NCI-H1694 treated with DMSO at 0.1 percent for 48 hours (cell line): ENCODE measurements at regions not wholly inside any gene's neighbourhood (a gene's known extent, or its start where the extent isn't known, plus 50 kb on each side); places are given as distances from the start of the nearest gene placed in this dataset.

Source experiments
- DNase-seq: peaks from one replicate; lab custom pipeline; 2025; lab: John Stamatoyannopoulos, UW

DNA sequence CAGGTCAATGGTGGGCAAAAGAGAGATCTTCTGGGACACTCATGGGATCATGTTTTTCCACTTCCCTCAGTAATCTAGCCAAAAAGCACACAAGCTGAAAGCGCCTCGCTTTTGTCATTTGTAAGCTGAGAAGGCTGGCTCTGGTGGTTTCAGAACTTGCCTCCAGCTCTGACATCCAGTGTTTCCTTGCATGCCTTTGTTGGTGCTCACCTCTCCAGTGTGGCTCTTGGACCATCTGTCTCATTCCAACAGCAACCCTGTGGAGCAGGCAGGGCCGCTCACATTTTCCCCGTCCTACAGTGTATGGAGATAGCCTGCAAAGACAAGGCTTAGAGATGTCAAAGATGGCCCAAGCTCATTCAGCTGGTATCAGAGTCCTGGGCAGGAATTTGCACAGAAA lies 160.8 kb upstream of the KLF4 start:
- no peak for DNase-seq

DNA sequence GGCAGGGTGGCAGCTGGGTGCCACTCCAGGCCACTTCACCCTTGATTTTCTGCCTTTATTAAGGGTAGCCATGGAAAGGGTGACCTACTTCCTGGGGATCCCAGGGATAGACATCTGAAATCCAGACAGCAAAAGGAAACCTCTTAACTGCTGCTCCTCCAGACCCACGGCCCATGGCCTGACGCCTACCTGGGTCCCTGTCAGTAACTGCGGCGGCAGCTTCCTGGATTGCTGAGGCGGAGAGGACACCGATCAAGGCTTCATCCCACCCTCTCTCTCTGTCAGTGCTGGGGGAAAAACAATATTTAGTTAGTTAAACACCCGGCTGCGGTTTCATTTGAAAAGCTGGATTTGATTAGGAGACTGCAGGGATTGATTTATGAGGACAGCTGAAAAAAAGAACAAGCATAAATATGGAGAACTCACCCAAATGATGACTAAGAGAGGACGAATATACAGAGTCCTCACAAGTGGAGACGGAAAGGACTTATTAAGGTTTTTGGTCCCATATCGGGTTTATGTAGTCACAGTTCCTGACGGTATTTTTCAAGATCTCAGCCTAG lies 158.7 kb upstream of the KLF4 start:
- no peak for DNase-seq

DNA sequence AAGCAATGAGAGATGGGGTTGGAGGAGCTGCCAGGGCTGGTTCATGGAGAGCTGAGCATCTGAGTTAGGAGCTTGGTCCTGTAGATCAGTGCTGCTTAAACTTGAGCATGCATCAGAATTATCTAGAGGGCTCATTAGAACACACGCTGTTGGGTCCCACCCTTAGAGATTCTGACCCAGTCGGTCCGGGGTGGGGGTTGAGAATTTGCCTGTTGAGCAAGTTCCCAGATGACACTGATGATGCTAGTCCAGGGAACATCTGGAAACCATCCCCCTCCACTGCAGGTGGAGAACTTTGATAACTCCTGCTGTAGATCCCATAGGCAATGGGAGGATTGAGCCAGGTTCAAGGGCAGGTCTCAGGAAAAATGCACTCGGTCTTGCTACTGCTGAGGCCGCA lies 158.0 kb upstream of the KLF4 start:
- no peak for DNase-seq

DNA sequence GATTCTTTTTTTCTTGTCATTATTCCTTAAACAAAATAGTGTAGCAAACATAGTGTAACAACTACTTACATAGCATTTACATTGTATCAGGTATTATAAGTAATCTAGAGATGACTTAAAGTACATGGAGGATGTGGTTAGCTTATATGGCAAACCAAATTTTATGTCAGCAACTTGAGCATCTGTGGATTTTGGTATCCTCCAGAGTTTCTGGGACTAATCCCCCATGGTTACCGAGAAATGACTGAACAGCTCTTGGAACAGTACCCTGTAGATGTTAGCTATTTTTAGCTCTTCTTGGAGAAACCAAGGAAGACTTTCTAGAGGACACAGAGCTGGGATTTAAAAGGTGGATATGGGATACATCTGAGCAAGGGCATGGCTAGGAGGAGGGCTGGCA lies 157.6 kb upstream of the KLF4 start:
- no peak for DNase-seq

DNA sequence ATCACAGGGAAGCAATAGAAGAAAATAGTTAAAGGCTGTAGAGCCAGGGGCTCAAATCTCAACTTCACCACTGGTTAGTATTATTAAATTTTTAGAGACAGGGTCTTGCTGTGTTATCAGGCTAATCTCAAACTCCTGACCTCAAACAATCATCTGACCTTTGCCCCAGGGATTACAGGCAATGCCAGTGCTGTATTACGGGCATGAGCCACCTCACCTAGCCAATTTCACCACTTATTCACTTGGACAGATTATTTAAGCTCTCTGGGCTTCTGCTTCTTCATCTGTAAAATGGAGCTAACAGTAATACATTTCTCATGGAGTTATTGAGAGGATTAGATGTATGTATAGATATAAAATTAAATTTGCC lies 155.9 kb upstream of the KLF4 start:
- DNase-seq, result no peak

DNA sequence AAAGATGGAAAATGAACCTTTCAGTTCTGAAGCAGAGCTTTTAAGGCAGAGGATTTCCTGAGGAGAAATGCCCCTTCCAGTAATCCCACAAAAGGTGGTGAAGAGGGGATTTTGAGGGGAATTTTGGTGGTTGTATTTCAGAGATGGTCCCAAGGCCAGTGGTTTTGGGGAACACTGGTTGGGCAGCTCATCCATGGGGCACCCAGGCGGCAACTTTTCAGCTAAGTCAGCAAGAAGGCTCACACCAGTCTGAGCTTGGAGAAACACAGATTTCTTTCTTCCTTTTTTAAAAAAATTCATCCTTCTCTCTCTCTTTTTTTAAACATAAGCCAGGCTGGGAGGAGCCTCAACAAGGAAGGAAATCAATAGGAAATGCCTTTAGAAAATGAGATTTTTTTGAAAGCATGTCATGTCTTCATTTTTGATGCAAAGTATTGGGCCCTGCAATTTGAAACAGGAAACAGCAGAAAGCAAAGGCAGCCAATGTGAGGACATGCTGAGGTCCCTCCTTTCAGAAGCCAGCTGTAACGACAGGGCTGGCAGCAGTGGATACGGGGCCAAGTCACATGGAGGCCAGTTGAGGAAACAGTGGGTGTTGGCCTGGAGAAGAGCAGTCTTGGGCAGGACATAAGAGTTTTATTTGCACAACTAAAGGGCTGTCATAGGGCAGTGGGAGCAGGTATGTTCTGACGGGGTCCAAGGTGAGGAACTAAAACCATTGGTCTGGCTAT lies 155.3 kb upstream of the KLF4 start:
- DNase-seq, result no peak

DNA sequence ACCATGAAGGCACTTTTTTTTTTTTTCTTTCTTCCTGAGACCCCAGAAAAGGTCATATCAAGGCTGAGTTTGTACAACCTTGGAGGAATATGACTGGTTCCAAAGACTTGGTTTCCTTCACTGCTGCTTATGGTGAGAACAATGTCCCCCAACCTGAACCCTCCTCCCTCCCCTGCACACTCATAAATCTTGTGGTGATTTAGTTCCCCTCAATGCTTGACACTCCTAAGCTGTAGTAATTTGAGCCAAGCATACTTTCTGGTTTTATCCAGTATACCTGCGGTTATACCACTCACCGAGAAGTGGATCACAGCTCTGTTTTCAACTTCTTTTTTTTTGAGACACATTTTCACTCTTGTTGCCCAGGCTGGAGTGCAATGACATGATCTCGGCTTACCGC lies 149.9 kb upstream of the KLF4 start:
- DNase-seq, result no peak

DNA sequence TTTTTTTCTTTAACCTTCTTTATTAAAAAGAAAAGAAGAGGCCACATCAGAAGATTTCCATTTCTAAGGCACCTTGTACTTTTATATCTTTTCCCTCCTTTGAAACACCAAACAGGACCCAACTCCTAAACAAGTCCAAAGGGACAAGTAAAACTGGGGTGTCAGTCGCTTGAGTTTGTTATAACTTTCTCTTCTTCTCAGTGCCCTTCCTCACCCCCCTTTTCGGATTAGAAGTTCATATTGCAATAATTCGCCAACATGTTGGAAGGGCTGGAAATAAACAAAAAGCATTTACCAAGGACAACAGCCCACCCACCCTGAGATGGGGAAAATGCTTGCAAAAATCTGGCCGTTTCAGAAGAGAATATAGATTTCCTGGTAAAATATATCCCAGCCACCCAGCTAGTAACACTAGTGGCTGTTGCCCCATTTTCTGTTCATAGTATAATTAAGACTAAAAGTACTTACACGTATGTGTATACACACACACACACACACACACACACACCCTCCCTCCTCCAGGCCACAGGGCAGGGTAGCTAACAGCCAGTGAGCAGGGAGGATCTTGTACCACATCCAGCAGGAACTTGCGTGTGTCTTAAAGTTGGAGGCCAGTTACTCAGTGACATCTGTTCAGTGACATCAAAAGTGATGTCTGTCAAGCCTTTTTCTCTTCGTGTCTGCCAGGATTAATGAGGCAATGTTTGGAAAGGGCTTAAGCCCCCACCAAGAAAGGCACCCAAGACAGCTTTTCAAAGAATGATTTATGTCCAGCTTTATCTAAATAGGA lies 149.1 kb upstream of the KLF4 start:
- no peak for DNase-seq

DNA sequence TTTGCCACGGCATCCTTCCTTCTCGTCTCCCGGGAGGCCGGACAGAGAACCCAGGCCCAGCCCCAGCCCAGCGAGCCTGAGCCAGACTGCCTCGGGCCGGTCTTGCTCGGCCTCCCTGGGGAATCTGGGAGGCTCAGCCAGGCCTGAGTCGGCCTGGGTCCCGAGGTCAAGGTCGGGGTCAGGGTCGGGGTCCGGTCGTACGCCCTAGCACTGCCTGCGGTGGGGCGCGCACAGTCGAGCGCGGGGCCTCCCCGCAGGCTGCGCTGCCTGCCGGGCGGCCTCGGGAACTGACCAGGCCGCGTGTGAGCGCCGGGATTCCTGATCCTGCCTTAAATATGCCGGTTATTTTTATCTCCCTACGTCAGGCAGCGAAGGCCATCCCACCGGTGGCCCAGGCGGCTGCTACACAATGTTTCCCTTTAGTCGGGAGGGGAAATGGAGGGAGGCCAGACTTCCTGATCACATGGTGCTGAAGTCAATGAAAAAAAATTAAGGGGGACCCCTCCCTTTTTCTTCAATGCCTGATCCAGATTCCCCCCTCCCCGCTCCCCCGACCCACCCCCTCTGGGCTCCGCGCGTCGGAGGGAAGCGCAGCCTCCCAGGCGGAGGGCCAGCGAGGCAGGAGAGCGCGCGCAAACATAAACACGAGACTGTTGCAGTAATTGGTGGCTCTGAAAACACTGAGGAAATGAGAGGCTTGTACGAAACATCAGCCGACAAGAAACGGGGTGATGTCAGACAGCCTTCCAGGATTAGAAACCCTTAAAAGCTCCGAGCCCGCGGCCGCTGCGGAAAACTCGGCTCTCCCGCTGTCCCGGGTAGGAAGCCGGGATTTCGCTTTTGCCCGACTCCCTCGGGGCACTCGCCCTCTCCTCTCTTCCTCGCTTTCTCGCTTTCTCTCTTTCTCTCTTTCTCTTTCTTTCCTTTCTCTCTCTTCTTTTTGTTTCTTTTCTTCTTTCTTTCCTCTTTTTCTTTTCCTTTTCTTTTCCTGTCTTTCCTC lies 148.2 kb upstream of the KLF4 start:
- DNase-seq, result no peak

DNA sequence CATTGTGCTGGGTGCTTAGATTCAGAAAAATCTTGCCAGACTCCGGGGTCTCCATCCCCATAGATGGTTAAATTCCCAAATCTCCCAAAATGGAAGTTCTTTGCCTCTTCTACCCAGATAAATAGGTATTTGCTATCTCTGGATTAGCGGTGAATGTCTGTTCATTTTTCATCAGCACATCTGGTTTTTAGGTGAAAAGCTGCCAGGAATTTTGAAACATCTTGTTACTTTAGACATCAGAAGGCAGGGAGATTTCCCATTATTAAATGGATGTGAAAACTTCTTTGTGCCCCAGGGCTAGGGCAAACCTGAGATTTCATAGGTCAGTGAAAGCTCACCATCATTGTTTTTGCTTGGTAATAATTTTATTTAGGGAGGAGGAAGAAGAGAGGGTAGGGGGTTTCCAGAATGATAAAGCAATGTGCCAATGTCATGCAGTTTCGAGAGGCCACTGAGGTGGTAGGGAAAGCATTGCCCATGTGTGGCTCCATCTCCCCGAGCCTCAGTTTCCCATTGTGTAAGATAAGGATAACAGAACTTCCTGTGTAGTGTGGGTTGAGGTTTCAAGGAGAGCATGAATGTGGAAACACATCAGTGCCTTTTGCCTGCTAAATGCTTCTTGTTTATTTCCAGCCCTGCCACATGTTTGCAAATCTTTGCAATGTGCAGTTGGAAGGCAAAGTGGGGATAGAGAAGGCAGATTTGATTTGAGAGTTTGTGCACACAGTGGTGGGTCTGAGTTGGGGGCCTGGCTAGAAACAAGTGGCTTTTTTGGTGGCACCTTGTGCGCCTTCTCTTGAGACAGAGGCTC lies 147.2 kb upstream of the KLF4 start:
- no peak for DNase-seq

DNA sequence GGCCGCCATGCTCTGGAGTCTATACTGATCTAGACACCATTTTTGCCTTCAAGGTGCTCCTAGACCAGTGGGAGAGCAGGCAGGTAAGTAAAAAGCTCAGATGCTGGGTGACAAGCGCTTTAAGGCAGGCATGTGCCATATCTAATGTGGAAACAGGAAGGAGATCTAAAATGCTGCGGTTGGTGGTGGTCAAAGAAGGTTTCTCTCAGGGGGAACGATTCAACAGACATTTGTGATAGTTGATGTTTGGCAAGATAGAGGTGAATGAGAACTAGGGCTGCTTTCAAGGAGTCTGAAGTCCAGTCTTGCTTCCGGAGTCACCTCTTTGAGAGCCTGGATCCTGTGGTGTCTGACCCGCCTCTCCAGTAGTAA lies 146.2 kb upstream of the KLF4 start:
- DNase-seq, result no peak

DNA sequence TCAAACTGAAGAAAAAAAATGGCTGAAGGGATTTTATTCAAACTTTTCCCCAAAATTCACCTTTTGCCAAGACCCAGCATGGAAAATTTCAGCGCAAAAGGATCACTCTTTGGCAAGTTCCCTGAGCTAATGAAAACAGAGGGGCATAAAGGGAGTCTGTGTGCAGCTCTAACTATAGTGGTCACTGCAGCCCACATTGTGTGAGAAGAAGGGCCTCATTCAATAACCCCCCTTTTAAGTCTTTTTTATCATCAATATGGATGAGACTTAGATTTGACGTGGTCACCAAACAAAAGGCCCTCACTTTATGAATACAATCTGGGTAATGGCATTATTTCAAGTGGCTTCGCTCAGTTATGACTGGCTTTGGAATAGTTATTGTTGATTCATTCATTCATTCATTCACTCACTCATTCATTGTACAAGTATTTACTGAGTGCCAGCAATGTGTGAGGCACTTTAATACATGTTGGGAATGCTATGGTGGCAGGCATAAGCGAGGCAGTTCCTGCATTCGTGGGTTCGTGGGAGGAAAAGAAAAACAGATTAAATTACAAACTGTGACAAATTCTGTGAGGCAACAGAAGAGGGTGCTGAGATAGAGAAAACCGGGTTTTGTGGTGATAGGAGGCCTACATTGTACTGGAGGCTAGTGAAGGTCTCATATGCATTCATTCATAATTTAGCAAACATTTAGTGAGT lies 145.7 kb upstream of the KLF4 start:
- no peak for DNase-seq

DNA sequence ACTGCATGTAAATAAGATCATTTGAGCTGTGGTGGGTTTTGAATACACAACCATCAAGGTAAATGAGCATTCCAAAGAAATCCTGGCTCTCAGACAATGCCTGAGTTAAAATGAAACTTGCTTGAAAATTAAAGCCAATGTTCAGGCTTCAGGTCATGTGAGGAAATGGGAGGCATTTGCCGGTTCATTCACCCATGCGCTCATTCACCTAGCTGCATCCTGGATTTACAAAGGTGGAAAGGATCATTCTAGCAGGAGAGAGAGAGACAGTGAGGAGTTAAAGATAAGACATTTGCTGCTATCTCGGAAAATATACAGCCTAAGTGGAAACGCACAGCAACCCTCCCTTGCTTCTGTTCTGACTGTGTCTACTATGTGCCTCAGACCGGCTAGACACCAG lies 143.8 kb upstream of the KLF4 start:
- no peak for DNase-seq

DNA sequence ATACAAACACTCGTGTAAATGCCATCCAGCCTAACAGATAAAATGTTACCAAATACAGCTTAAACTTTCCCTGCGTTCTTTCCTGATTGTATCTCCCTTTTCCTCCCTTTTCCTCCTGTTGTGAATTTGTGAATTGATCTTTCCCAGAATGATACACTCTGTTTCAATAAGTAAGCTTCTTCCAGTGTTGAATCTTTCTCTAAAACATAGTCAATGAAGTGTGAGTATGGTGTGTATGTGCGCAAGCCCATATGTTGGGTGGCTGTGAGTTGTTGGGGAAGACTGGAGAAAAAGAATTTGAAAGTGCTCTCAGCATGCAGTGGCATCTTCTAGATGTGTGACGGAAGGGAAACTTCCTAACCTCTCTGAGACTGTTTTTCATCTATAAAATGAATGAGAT lies 143.1 kb upstream of the KLF4 start:
- DNase-seq, result no peak

DNA sequence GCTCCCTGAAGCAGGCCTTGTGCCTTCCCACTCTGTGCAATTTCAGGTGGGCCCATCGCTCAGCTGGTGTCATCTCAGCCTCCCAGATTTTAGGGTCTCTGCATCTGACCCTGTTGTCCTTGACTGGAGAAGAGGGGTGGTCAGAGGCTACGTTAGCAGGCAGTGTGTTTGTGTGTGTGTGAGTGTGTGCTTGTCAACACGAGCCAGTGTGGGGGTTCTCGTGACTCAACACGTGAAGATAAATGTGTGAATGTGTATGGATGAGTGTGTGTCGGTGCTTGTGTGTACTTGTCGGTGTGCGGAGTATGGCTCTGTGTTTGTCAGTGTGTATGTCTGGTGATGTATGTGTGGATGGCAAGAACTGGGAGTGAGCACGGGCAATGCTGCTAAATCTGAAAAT lies 142.6 kb upstream of the KLF4 start:
- DNase-seq, result no peak

DNA sequence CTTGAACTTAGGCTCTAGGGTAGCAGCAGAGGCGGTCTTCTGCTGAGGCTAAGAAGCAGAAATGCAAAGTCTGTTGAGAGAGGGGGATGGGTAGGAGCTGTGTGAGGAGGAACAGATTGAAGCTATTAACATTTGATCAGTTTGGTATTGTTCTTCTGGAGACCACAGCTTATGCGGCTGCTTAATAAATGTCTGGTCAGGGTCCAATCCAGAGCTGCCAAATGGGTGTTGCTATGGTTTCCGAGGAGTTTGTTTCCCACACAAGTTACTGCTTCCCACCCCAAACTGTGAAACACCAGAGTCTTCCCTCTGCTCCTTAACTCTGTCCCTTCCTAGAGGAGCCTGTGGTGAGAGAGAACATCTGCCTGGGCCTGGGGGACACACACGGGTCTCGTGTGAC lies 142.2 kb upstream of the KLF4 start:
- no peak for DNase-seq

DNA sequence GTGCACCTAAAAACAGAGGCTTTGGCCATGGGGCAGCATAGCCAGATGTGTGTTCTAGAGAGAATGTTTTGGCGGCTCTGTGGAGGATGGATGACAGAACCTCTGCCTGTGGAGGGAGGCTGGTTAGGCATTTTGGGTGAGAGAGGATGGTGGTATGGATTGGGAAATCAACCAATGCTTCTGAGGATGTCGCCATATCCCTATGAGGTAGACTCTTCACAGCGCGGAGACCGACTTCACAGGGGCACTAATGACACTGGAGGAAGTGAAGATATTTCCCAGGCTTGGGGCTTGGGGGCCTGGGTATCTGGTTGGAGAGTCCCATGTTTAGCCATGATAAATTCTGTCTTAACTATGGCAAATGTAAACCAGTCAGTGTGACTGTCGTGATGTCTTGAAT lies 140.6 kb upstream of the KLF4 start:
- DNase-seq, result no peak

DNA sequence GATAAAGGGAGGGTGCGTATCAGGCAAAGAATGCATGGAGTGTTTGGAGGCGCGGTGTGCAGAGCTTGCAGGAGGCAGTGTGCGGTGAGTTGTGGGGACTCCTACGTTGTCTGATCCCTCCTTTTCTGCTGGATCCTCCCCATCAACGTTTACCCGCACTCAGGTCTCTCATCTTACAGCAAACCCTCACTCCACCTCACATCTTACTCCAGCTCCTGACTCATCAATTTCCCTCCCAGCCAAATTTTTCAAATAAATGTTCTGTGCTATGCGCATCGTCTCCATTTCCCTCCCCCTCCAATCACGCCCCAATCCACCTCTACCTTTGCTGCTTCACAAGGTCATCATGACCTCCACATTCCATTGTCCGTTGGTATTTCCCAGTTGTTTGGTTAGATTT lies 138.9 kb upstream of the KLF4 start:
- no peak for DNase-seq

DNA sequence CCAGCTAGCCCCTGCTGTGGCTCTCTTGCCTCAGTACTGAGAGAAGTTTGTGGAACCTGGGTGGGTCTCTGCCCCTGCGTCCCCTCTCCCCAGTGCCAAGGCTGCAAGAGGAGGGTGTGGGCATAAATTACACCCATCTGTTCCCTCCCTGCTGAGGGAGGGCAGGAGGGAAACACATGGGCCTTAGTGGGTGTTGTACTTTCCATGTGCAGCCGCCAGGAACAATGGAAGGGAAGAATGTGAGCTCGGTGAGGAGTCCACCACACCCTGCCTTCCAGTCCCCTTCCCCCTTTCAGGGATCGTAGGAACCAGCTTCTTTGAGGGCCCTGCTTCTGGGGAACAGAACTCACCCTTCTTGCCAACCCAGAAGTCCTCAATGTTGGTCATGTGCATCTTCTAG lies 138.2 kb upstream of the KLF4 start:
- DNase-seq, result no peak

DNA sequence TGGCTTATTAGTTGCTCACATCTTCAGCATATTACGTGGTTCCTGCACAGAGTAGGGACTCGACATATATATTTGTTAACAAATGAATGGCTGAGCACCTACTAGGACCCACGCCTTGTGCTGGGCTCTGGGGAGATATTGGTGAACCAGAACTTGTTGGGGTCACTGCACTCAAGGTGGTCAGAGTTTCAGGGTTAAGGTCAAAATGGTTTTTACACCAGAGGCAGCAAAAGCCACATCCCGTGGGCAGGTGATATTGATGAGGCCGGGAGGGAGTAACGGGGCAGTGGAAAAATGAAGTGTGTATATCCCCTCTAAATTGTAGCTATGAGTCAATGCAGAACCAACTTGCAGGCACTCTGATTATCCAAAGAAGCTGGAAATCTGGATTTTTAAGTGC lies 136.5 kb upstream of the KLF4 start:
- DNase-seq, result no peak
